Thymus (tissue), 11 donors: ENCODE measurements at regions not wholly inside any gene's neighbourhood (a gene's known extent, or its start where the extent isn't known, plus 50 kb on each side); places are given as distances from the start of the nearest gene placed in this dataset.

Experiments
- DNase-seq, 9 donors: peaks; one replicate each; pipeline ENCODE4 v3.0.0-alpha.2; 2013; ENCODE audit warnings: low spot score in 9 of 9, low read depth in 6 of 9, missing footprints in 1 of 9
- H3K27ac ChIP-seq, 2 donors: one replicate each; pipeline ENCODE4 v1.5.1; 2013; ENCODE audit warnings: control low read depth in 1 of 2, low read depth in 1 of 2, low read length in 1 of 2, mild to moderate bottlenecking in 1 of 2, moderate library complexity in 1 of 2
- H3K27me3 ChIP-seq, 2 donors: one replicate each; pipeline ENCODE4 v1.5.1; 2013; ENCODE audit warnings: low read length in 1 of 2; ENCODE audit not compliant: control insufficient read depth in 2 of 2, insufficient read depth in 1 of 2
- H3K36me3 ChIP-seq, 2 donors: one replicate each; pipeline ENCODE4 v1.5.1; 2013; ENCODE audit warnings: low read length in 1 of 2, mild to moderate bottlenecking in 1 of 2, moderate library complexity in 1 of 2; ENCODE audit not compliant: control insufficient read depth in 2 of 2, insufficient read depth in 2 of 2
- H3K4me1 ChIP-seq, 2 donors: one replicate each; pipeline ENCODE4 v1.5.1; 2013; ENCODE audit warnings: low read length in 2 of 2; ENCODE audit not compliant: control insufficient read depth in 2 of 2, insufficient read depth in 2 of 2
- H3K4me3 ChIP-seq, 2 donors: one replicate each; pipeline ENCODE4 v1.5.1; 2013; ENCODE audit warnings: low read length in 2 of 2, control low read depth in 1 of 2, mild to moderate bottlenecking in 1 of 2
- H3K9me3 ChIP-seq, 2 donors: one replicate each; pipeline ENCODE4 v1.5.1; 2013; ENCODE audit warnings: low read length in 1 of 2, mild to moderate bottlenecking in 1 of 2; ENCODE audit not compliant: control insufficient read depth in 2 of 2, insufficient read depth in 1 of 2
- WGBS: extraction: QIAGEN DNeasy Blood & Tissue Kit; methylation state at CpG from one replicate; pipeline ENCODE4 v1.1.7; 2013; 5-methylcytosine and 5-hydroxymethylcytosine counted together
- donor health status: healthy.

DNA sequence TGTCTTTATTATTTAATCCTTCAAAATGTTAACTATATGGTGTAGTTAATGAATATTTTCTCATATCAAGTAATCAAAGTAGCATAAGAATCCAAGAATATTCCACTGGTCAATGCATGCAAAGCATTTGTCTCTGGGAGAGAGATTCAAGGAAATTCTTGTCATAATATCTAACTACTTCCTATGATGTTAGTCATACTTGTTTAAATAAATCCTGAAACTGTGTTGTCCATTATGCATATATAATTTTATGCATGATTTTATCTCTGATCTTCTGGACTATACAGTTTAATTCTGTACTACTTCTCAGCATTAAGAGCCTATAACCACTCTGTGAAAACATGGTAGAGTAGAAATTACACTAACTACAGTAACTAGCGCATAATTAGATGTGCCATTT, 388.3 kb downstream of the NR4A2 start:
- Histone ChIP-seq H3K9me3 (no peaks in the 10 kb centered on the region), H3K4me1 (no peaks in the 10 kb centered on the region), H3K27me3 (no peaks in the 10 kb centered on the region), H3K4me3 (no peak overlapping the region), H3K36me3 (no peaks in the 10 kb centered on the region), H3K27ac (no peak overlapping the region)
- no peak for DNase-seq
- WGBS, result 0% methylated on average over 1 of the region's 1 CpG

DNA sequence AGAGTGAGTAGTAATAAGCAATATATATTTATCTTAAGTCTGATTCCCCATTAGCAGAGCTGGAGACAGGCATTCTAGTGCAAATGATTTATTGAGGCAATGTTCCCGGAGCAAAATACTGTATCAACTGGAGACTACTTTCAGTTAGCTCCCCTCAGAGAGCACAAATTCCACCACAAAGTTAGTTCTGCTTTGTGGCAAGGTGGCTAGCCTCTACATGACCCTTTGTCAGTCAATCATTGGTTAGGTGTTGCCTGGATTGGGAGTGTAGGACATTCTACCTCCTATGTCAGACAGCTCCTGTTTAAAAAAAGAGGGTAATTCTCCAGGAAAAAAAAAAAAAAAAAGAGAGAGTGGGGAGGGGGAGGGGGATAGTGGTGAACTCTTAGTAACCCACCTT, 402.2 kb downstream of the NR4A2 start:
- 76% methylated on average over 1 of the region's 1 CpG for WGBS
- Histone ChIP-seq H3K4me1 (no peaks in the 10 kb centered on the region), H3K36me3 (no peaks in the 10 kb centered on the region), H3K27ac (no peak overlapping the region), H3K4me3 (no peak overlapping the region), H3K27me3 (no peaks in the 10 kb centered on the region), H3K9me3 (peaks cover 0 to 2% of the 10 kb centered on the region in 2 donors)
- DNase-seq, result no peak

- Histone ChIP-seq H3K9me3 (no peaks in the 10 kb centered on the region), H3K4me3 (no peak overlapping the region), H3K27ac (no peak overlapping the region), H3K4me1 (no peaks in the 10 kb centered on the region), H3K36me3 (no peaks in the 10 kb centered on the region), H3K27me3 (no peaks in the 10 kb centered on the region)
- DNase-seq, result no peak
- 92% methylated on average over 1 of the region's 1 CpG for WGBS
These were observed 415.1 kb downstream of the NR4A2 start for GRCh38 chr2:155917380-155917779.

DNA sequence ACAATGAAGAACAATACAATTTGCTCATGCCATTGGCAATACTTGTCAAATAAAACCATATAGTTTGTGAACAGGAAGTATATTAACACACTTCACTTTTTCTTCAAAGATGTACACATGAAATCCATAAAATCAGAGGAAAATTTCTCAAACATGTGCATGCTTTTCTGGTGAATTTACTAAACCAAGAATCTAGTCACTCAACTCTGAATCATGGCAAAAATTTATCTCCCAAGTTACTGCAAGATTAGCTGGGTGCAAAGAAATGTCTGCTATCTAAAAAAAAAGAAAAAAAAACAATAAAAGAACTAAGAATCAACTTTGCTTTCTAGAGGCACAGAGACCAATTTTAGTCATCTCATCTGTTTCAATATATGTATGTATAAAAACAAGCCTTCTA, 419.2 kb downstream of the NR4A2 start:
- no peaks in the 10 kb centered on the region for H3K27me3 ChIP-seq
- no peak overlapping the region for H3K27ac ChIP-seq
- no peaks in the 10 kb centered on the region for H3K9me3 ChIP-seq
- no peak overlapping the region for H3K4me3 ChIP-seq
- no peaks in the 10 kb centered on the region for H3K4me1 ChIP-seq
- no peak for DNase-seq
- H3K36me3 ChIP-seq, result no peaks in the 10 kb centered on the region

GRCh38 chr2:155908567-155908966, 424.0 kb downstream of the NR4A2 start:
- H3K4me3 ChIP-seq, result no peak overlapping the region
- no peaks in the 10 kb centered on the region for H3K4me1 ChIP-seq
- H3K27ac ChIP-seq, result no peak overlapping the region
- no peak for DNase-seq
- no peaks in the 10 kb centered on the region for H3K36me3 ChIP-seq
- H3K9me3 ChIP-seq, result no peaks in the 10 kb centered on the region
- WGBS, result 95% methylated on average over 1 of the region's 1 CpG
- no peaks in the 10 kb centered on the region for H3K27me3 ChIP-seq

GRCh38 chr2:155907211-155907610, 425.3 kb downstream of the NR4A2 start:
- no peaks in the 10 kb centered on the region for H3K9me3 ChIP-seq
- no peak for DNase-seq
- H3K27ac ChIP-seq, result no peak overlapping the region
- no peak overlapping the region for H3K4me3 ChIP-seq
- no peaks in the 10 kb centered on the region for H3K4me1 ChIP-seq
- no peaks in the 10 kb centered on the region for H3K36me3 ChIP-seq
- WGBS, result 93% methylated on average over 3 of the region's 3 CpGs
- H3K27me3 ChIP-seq, result no peaks in the 10 kb centered on the region

- no peaks in the 10 kb centered on the region for H3K27me3 ChIP-seq
- H3K27ac ChIP-seq, result no peak overlapping the region
- H3K36me3 ChIP-seq, result no peaks in the 10 kb centered on the region
- no peak for DNase-seq
- H3K4me3 ChIP-seq, result no peak overlapping the region
- no peaks in the 10 kb centered on the region for H3K9me3 ChIP-seq
- WGBS, result 61% methylated on average over 1 of the region's 1 CpG
- no peaks in the 10 kb centered on the region for H3K4me1 ChIP-seq
These were observed 426.9 kb downstream of the NR4A2 start for GRCh38 chr2:155905657-155906056.

- Histone ChIP-seq H3K9me3 (no peaks in the 10 kb centered on the region), H3K27me3 (no peaks in the 10 kb centered on the region), H3K4me1 (no peaks in the 10 kb centered on the region), H3K36me3 (no peaks in the 10 kb centered on the region), H3K4me3 (no peak overlapping the region), H3K27ac (no peak overlapping the region)
- WGBS, result 76% methylated on average over 2 of the region's 2 CpGs
- no peak for DNase-seq
These were observed 427.8 kb downstream of the NR4A2 start for GRCh38 chr2:155904720-155905119.

GRCh38 chr2:155902635-155903034, 429.9 kb downstream of the NR4A2 start:
- Histone ChIP-seq H3K27me3 (no peaks in the 10 kb centered on the region), H3K9me3 (no peaks in the 10 kb centered on the region), H3K36me3 (no peaks in the 10 kb centered on the region), H3K27ac (no peak overlapping the region), H3K4me1 (no peaks in the 10 kb centered on the region), H3K4me3 (no peak overlapping the region)
- 95% methylated on average over 2 of the region's 2 CpGs for WGBS
- no peak for DNase-seq

DNA sequence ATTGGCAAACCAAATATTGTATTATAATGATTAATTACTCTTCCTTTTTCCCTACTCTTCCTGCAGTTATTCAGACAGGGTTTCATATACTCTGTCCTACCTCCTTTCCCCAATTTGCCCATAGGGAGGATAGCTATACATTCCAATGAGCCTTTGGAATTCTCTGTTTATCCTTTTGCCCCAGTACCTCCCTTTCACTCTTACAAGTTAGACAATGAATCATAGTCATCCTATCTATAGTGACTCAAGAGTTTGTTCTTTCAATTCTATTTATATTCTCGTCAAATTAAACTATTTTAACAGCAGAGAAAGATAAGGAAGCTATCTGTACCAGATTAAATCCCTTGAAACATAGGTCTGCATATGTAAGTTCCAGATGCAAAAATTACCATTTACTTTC, 437.5 kb downstream of the NR4A2 start:
- Histone ChIP-seq H3K27ac (no peak overlapping the region), H3K4me3 (no peak overlapping the region), H3K27me3 (no peaks in the 10 kb centered on the region), H3K4me1 (no peaks in the 10 kb centered on the region), H3K9me3 (no peaks in the 10 kb centered on the region), H3K36me3 (no peaks in the 10 kb centered on the region)
- DNase-seq, result no peak
- WGBS, result 60% methylated on average over 1 of the region's 1 CpG
